AG04450 (cell line): ENCODE measurements at regions not wholly inside any gene's neighbourhood (a gene's known extent, or its start where the extent isn't known, plus 50 kb on each side); places are given as distances from the start of the nearest gene placed in this dataset.

Source experiments
- CTCF ChIA-PET: fragments of 300-600, 350-600 bp; formaldehyde crosslinking; extraction: SDS; loops from one replicate; lab custom pipeline; 2022; ENCODE audit warnings: antibody characterized with exemption, inconsistent platforms; lab: Charles Lee
- POLR2A ChIA-PET: fragments of 350-600 bp; formaldehyde crosslinking; extraction: SDS; loops from one replicate; lab custom pipeline; 2021; ENCODE audit warnings: antibody characterized with exemption, inconsistent platforms; lab: Yijun Ruan, JAX
- DNase-seq: peaks from one replicate; pipeline ENCODE4 v3.0.0-alpha.2; 2011; ENCODE audit warnings: low read depth, low spot score
- H3K27ac ChIP-seq: one replicate; pipeline ENCODE4 v1.5.1; 2012; ENCODE audit warnings: low read depth, low read length, control low read depth
- H3K27me3 ChIP-seq: one replicate; pipeline ENCODE4 v1.6.0; 2012; ENCODE audit warnings: low read length; ENCODE audit not compliant: control insufficient read depth, insufficient read depth
- H3K4me3 ChIP-seq: 2 replicates; pipeline ENCODE4 v1.5.1; 2011; ENCODE audit warnings: mild to moderate bottlenecking, low read depth, low read length, control low read depth
- H3K9me3 ChIP-seq: 2 replicates; pipeline ENCODE4 v1.5.1; 2012; ENCODE audit warnings: low read length; ENCODE audit not compliant: control insufficient read depth, insufficient read depth
- TF ChIP-seq, protein P1 (sequence below): IDR thresholded peaks from 2 replicates; pipeline ENCODE4 v1.5.1; 2011; ENCODE audit warnings: low read depth, low read length, control low read depth, inconsistent platforms

DNA sequence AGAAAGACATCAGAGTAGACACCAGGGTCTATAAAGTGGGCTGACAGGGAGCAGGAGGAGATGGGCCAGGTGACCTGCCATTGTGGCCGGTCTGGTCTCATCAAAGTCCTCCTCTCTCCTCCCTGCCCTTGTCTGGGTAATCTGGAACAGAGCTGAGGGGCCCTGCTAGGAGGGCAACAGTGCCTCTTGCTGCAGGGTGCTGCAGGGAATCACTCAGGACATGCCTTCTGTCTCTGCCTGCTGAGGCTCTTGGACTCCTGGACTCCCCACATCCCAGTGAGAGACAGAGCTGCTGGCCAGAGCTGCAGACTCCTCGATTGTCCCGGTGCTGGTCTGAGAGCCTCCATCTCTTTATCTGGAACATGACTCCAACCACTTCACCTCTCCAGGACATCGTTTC lies 366.1 kb upstream of the DUSP10 start:
- no peak for DNase-seq
- H3K27ac ChIP-seq, result no peak overlapping the region
- TF ChIP-seq, protein P1, sequence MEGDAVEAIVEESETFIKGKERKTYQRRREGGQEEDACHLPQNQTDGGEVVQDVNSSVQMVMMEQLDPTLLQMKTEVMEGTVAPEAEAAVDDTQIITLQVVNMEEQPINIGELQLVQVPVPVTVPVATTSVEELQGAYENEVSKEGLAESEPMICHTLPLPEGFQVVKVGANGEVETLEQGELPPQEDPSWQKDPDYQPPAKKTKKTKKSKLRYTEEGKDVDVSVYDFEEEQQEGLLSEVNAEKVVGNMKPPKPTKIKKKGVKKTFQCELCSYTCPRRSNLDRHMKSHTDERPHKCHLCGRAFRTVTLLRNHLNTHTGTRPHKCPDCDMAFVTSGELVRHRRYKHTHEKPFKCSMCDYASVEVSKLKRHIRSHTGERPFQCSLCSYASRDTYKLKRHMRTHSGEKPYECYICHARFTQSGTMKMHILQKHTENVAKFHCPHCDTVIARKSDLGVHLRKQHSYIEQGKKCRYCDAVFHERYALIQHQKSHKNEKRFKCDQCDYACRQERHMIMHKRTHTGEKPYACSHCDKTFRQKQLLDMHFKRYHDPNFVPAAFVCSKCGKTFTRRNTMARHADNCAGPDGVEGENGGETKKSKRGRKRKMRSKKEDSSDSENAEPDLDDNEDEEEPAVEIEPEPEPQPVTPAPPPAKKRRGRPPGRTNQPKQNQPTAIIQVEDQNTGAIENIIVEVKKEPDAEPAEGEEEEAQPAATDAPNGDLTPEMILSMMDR, result no peak
- no peaks in the 10 kb centered on the region for H3K9me3 ChIP-seq
- ChIA-PET POLR2A (no interaction called here), CTCF (no interaction called here)
- no peak overlapping the region for H3K4me3 ChIP-seq
- H3K27me3 ChIP-seq, result no peaks in the 10 kb centered on the region

DNA sequence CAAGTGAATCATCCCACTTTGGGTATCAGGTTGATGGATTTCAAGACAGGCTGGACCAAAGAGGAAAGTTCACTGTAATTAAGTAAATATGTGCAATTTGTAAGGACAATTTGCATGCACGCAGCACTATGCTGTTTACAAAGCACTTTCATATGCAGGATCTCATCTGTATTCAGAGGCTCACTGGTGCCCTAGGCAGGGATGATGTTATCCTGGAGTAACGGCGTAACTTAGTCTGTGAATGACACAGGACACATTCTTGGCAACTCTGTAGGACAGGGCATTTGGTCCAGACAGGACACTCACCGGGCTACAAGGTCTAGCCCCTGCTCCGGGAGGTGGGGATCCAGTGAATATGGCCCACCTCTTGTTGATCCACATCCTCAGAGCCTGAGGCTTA lies 365.4 kb upstream of the DUSP10 start:
- POLR2A ChIA-PET, result no interaction called here
- CTCF ChIA-PET, result no interaction called here
- DNase-seq, result no peak

DNA sequence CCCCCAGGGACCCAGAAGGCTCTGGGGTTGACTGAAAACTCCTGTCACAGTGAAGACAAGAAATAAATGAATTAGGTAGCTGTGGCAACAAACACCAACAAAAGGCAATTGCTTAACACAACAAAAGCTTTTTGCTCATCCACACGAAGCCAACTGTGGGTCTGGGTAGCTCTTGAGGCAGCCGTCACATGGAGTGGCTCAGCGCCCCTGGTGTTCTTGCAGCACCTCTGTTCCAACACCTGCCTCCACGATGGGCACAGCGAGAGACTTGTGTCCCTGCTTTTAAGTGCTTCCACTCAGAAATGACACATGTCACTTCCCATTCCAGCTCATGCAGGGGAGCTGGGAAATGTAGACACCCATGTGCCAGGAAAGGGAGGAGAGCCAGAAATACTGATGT lies 364.5 kb upstream of the DUSP10 start:
- Histone ChIP-seq H3K27me3 (no peaks in the 10 kb centered on the region), H3K9me3 (no peaks in the 10 kb centered on the region), H3K27ac (no peak overlapping the region), H3K4me3 (no peak overlapping the region)
- TF ChIP-seq, protein P1, result no peak
- CTCF ChIA-PET, result interaction anchor here (1.1 kb wide), 1 partner anchor 11 kb away, joined by 5 read pairs; no protein-coding TSS in a partner anchor
- DNase-seq, result no peak
- POLR2A ChIA-PET, result no interaction called here

More for the DNA sequence above, 365.4 kb upstream of the DUSP10 start:
- no peaks in the 10 kb centered on the region for H3K27me3 ChIP-seq
- H3K4me3 ChIP-seq, result no peak overlapping the region
- no peaks in the 10 kb centered on the region for H3K9me3 ChIP-seq
- no peak overlapping the region for H3K27ac ChIP-seq
- TF ChIP-seq, protein P1, result no peak

DNA sequence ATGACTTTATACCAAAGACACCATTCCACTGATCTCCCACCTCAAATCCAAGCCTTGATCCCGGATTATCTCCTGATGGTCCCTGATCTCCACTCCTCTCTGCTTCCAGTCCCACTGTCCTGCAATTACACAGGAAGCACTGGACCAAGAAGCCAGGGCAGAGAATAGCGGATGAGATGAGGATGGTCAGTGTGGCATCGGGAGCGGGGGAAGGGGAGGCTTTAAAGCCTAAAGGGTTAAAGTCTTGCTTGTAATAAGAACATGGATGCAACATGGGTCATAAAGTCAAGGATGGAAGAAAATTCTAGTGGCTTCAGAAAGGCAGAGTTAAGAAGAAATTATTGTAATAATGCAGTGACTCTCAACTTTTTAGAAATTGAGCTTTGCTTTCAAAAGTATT lies 364.0 kb upstream of the DUSP10 start:
- ChIA-PET CTCF (interaction anchor here (1.1 kb wide), 1 partner anchor 10 kb away, joined by 5 read pairs; no protein-coding TSS in a partner anchor), POLR2A (no interaction called here)
- Histone ChIP-seq H3K9me3 (no peaks in the 10 kb centered on the region), H3K27me3 (no peaks in the 10 kb centered on the region), H3K4me3 (no peak overlapping the region), H3K27ac (no peak overlapping the region)
- DNase-seq, result no peak
- TF ChIP-seq, protein P1, result no peak

DNA sequence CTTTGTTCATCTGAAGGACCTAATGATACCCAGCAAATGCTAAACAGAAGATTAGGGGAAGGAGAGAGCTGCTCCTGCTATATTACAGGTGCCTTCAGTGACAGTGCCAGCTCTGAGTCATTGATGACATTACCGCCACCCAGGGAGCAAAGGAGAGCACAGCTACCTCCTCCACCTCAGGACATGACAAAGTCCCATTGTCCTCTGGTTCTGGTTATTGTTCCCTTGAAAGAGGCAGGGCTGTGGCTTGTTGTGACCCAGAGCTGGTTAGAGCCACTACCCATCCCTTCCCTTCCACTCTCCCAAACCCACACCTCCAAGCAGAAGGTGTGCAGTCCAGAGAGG lies 363.5 kb upstream of the DUSP10 start:
- Histone ChIP-seq H3K9me3 (no peaks in the 10 kb centered on the region), H3K27ac (no peak overlapping the region), H3K27me3 (no peaks in the 10 kb centered on the region), H3K4me3 (no peak overlapping the region)
- DNase-seq, result no peak
- POLR2A ChIA-PET, result no interaction called here
- CTCF ChIA-PET, result interaction anchor here (1.3 kb wide), 1 partner anchor 349 kb away, joined by 3 read pairs; no protein-coding TSS in a partner anchor
- TF ChIP-seq, protein P1, result no peak
